PC-3 (cell line): ENCODE measurements at regions not wholly inside any gene's neighbourhood (a gene's known extent, or its start where the extent isn't known, plus 50 kb on each side); places are given as distances from the start of the nearest gene placed in this dataset.

Source experiments
- EZH2 ChIP-seq: fragments of 300-600 bp; sonication (generic); IDR thresholded peaks from one replicate; pipeline ENCODE4 v1.6.1; 2017; ENCODE audit warnings: antibody characterized with exemption, mild to moderate bottlenecking, low read length; ENCODE audit not compliant: unreplicated experiment
- TF ChIP-seq, protein P1 (sequence below): fragments of 300-600 bp; sonication (generic); conservative IDR thresholded peaks from 2 replicates; pipeline ENCODE4 v1.5.1; 2017; ENCODE audit warnings: antibody characterized with exemption, low read depth, mild to moderate bottlenecking, low read length

DNA sequence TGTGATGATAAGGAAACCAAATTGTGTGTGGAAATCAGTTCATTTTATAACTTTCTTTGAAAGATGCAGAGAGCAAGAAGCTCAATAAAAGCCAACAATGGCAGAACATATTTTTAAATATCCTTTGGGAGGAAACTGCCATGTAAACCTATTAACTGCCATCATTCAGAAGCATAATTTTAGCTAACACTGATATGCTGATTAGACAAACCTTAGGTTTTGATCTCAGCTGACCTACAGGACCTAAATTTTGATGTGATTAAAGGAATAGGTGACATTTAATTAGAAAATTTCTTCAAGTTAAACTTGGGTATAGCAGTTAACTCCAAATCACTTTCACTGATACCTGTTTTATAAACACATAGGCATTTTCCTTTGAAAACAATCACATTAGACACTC, 187.1 kb downstream of the TFAP2B start:
- TF ChIP-seq, protein P1, sequence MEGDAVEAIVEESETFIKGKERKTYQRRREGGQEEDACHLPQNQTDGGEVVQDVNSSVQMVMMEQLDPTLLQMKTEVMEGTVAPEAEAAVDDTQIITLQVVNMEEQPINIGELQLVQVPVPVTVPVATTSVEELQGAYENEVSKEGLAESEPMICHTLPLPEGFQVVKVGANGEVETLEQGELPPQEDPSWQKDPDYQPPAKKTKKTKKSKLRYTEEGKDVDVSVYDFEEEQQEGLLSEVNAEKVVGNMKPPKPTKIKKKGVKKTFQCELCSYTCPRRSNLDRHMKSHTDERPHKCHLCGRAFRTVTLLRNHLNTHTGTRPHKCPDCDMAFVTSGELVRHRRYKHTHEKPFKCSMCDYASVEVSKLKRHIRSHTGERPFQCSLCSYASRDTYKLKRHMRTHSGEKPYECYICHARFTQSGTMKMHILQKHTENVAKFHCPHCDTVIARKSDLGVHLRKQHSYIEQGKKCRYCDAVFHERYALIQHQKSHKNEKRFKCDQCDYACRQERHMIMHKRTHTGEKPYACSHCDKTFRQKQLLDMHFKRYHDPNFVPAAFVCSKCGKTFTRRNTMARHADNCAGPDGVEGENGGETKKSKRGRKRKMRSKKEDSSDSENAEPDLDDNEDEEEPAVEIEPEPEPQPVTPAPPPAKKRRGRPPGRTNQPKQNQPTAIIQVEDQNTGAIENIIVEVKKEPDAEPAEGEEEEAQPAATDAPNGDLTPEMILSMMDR, result no peak
- no peak for TF ChIP-seq EZH2
